ENCODE measurements at regions not wholly inside any gene's neighbourhood (a gene's known extent, or its start where the extent isn't known, plus 50 kb on each side); places are given as distances from the start of the nearest gene placed in this dataset.

DNA sequence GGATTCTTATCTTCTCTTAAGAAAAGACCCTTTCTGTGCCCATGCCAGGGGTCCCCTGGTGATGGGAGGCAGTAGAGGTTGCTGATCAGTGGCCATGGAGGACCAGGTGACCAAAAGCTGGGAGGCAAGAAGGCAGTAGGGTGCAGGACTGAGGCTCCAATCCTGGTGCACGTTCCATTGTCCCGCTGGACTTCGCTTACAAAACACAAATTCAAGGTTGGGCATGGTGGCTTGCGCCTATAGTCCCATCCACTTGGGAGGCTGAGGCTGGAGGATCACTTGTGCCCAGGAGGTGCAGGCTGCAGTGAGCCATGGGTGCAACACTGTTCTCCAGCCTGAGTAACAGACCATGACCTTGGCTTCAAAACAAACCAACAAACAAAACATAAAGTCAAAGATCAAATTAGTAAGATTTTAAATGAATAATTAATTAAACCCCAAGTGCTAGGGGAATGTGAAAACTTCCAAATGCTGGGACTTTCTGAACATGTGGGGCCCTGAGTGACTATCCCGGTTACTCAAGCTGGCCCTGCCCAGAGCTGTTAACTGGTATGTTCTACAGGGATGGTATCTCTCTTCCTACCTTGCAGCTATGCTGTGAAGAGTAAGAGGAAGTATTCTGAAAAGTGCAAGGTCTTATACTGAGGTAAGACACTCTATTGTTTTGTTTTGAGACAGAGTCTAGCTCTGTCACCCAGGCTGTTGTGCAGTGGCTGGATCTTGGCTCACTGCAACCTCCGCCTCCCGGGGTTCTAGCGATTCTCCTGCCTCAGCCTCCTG lies 97.6 kb downstream of the LYZL2 start:
- TF ChIP-seq, protein P1, sequence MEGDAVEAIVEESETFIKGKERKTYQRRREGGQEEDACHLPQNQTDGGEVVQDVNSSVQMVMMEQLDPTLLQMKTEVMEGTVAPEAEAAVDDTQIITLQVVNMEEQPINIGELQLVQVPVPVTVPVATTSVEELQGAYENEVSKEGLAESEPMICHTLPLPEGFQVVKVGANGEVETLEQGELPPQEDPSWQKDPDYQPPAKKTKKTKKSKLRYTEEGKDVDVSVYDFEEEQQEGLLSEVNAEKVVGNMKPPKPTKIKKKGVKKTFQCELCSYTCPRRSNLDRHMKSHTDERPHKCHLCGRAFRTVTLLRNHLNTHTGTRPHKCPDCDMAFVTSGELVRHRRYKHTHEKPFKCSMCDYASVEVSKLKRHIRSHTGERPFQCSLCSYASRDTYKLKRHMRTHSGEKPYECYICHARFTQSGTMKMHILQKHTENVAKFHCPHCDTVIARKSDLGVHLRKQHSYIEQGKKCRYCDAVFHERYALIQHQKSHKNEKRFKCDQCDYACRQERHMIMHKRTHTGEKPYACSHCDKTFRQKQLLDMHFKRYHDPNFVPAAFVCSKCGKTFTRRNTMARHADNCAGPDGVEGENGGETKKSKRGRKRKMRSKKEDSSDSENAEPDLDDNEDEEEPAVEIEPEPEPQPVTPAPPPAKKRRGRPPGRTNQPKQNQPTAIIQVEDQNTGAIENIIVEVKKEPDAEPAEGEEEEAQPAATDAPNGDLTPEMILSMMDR (conservative IDR thresholded peaks at IDR 0.05; ENCODE audit: low read length), result no peak
- no peak for TF ChIP-seq EZH2phosphoT487 (IDR thresholded peaks at IDR 0.05; ENCODE audit: borderline replicate concordance)

Data from Loucy (cell line).